A673 (cell line): ENCODE measurements at regions not wholly inside any gene's neighbourhood (a gene's known extent, or its start where the extent isn't known, plus 50 kb on each side); places are given as distances from the start of the nearest gene placed in this dataset.

Experiments
- CTCF ChIP-seq: fragments of 300-800, 200-600 bp; sonication (generic); conservative IDR thresholded peaks from 2 replicates; pipeline ENCODE4 v1.5.1; 2017; ENCODE audit warnings: low read depth, mild to moderate bottlenecking, antibody characterized with exemption, low read length, moderate library complexity, mixed read lengths
- EZH2 ChIP-seq: fragments of 200-600 bp; sonication (generic); IDR thresholded peaks from 2 replicates; pipeline ENCODE4 v1.6.1; 2017; ENCODE audit warnings: borderline replicate concordance, low read depth, mild to moderate bottlenecking, mixed read lengths, antibody characterized with exemption, low read length; ENCODE audit not compliant: poor library complexity, severe bottlenecking

DNA sequence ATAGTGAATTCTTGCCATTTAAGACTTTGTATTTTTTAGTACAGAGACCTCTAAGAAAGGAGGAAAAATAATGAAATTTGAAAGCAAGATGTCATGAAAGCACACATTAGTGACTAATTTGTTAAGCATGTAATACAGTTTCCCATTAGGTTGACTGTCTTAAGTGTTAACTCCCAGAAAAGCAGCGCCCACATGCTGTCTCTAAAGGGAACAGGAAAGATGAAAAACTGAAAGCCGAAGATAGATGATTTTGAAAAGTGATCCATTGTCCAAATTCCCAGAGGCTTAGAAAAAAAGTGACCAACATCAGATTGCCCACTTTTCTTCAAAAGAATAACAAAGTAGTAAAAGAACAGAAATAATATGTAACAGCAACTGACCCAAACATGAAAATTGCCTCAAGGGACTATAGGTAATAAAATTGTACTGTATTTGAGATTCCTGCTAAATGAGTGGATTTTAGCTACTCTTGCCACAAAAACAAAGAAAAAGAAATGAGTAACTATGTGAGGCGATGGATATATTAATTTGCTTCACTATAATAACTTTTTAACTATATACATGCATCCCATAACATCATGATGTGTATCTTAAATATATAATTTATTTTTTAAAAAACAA is 83.2 kb upstream of the OGFRL1 start:
- TF ChIP-seq EZH2: no peak
- no peak for TF ChIP-seq CTCF
